Activated B cell treated with CpG ODN at 0.5 μM for 24 hours (primary cell): ENCODE measurements at regions not wholly inside any gene's neighbourhood (a gene's known extent, or its start where the extent isn't known, plus 50 kb on each side); places are given as distances from the start of the nearest gene placed in this dataset.

Experiments used
- ATAC-seq: fragments of 200-7000 bp; cut with Tn5 transposase; one replicate; pipeline ENCODE4 v1.10.0; 2021; ENCODE audit warnings: low read depth, mild to moderate bottlenecking, moderate library complexity
- CTCF ChIA-PET: fragments of 350-600 bp; sonication (Branson Sonifier 250); formaldehyde crosslinking; loops from one replicate; lab custom pipeline; 2021; ENCODE audit warnings: antibody characterized with exemption; lab: Charles Lee
- POLR2A ChIA-PET: fragments of 350-600 bp; sonication (Branson Sonifier 250); formaldehyde crosslinking; loops from one replicate; lab custom pipeline; 2021; ENCODE audit warnings: antibody characterized with exemption; lab: Charles Lee
- DNase-seq: peaks from one replicate; pipeline ENCODE4 v3.0.0; 2022
- H3K27ac Mint-ChIP-seq: one replicate; pipeline ENCODE4 v1.8.0; 2020; ENCODE audit warnings: mixed read lengths
- H3K27me3 Mint-ChIP-seq: one replicate; pipeline ENCODE4 v1.8.0; 2021; ENCODE audit warnings: mixed read lengths
- H3K36me3 Mint-ChIP-seq: one replicate; pipeline ENCODE4 v1.8.0; 2021; ENCODE audit warnings: low read depth, mixed read lengths
- H3K4me1 Mint-ChIP-seq: one replicate; pipeline ENCODE4 v1.8.0; 2021; ENCODE audit warnings: mixed read lengths
- H3K4me3 Mint-ChIP-seq: one replicate; pipeline ENCODE4 v1.8.0; 2020; ENCODE audit warnings: mild to moderate bottlenecking, mixed read lengths
- H3K9me3 Mint-ChIP-seq: one replicate; pipeline ENCODE4 v1.8.0; 2020; ENCODE audit warnings: mixed read lengths
- CTCF ChIP-seq: fragments of 200-600 bp; IDR thresholded peaks from one replicate; pipeline ENCODE4 v1.8.0; 2022; ENCODE audit warnings: antibody characterized with exemption, mild to moderate bottlenecking
- intact Hi-C: fragments of 100-400 bp; cut with micrococcal nuclease; formaldehyde crosslinking; loops from one replicate; pipeline ENCODE4 v1.15.1; 2024

GRCh38 chr11:128331317-128331716 lies 256.0 kb downstream of the ETS1 start:
- DNase-seq (no peak), ATAC-seq (no peak)
- H3K27ac Mint-ChIP-seq = no peak overlapping the region
- H3K4me1 Mint-ChIP-seq = peaks cover 30% of the 10 kb centered on the region
- intact Hi-C loops = no loop called here
- POLR2A ChIA-PET = interaction anchor here (1.0 kb wide), 1 partner anchor 13 kb away, joined by 3 read pairs; no protein-coding TSS in a partner anchor
- no peak overlapping the region for H3K4me3 Mint-ChIP-seq
- TF ChIP-seq CTCF = no peak
- H3K27me3 Mint-ChIP-seq = no peaks in the 10 kb centered on the region
- H3K9me3 Mint-ChIP-seq = no peaks in the 10 kb centered on the region
- H3K36me3 Mint-ChIP-seq = no peaks in the 10 kb centered on the region
- CTCF ChIA-PET = no interaction called here

GRCh38 chr11:128330203-128330602 lies 257.2 kb downstream of the ETS1 start:
- TF ChIP-seq CTCF = no peak
- DNase-seq (no peak), ATAC-seq (no peak)
- H3K4me3 Mint-ChIP-seq = no peak overlapping the region
- H3K27me3 Mint-ChIP-seq = no peaks in the 10 kb centered on the region
- H3K4me1 Mint-ChIP-seq = peaks cover 30% of the 10 kb centered on the region
- ChIA-PET POLR2A (interaction anchor here (1.0 kb wide), 1 partner anchor 12 kb away, joined by 3 read pairs; no protein-coding TSS in a partner anchor), CTCF (no interaction called here)
- no peaks in the 10 kb centered on the region for H3K9me3 Mint-ChIP-seq
- no peak overlapping the region for H3K27ac Mint-ChIP-seq
- H3K36me3 Mint-ChIP-seq = no peaks in the 10 kb centered on the region
- intact Hi-C loops = no loop called here

GRCh38 chr11:128328955-128329551 lies 258.3 kb downstream of the ETS1 start:
- POLR2A ChIA-PET = no interaction called here
- Mint-ChIP-seq H3K27ac (no peak overlapping the region), H3K27me3 (no peaks in the 10 kb centered on the region), H3K9me3 (no peaks in the 10 kb centered on the region), H3K4me1 (peaks cover 40% of the 10 kb centered on the region), H3K4me3 (peak overlapping the region; percentile 5), H3K36me3 (no peaks in the 10 kb centered on the region)
- DNase-seq (no peak), ATAC-seq (peak; percentile 31)
- no peak for TF ChIP-seq CTCF
- CTCF ChIA-PET = no interaction called here
- intact Hi-C loops = no loop called here

- Mint-ChIP-seq H3K27ac (no peak overlapping the region), H3K4me1 (peaks cover 57% of the 10 kb centered on the region), H3K27me3 (no peaks in the 10 kb centered on the region), H3K4me3 (no peak overlapping the region), H3K9me3 (no peaks in the 10 kb centered on the region), H3K36me3 (no peaks in the 10 kb centered on the region)
- ChIA-PET CTCF (no interaction called here), POLR2A (no interaction called here)
- no peak for TF ChIP-seq CTCF
- ATAC-seq (no peak), DNase-seq (no peak)
- intact Hi-C loops = no loop called here
These were observed 260.1 kb downstream of the ETS1 start for GRCh38 chr11:128327274-128327673.

- intact Hi-C loops = no loop called here
- peaks cover 59% of the 10 kb centered on the region for H3K4me1 Mint-ChIP-seq
- POLR2A ChIA-PET = interaction anchor here (1.5 kb wide), 1 partner anchor 40 kb away, joined by 3 read pairs; no protein-coding TSS in a partner anchor
These were observed 260.6 kb downstream of the ETS1 start for GRCh38 chr11:128326791-128327190.

More at GRCh38 chr11:128326791-128327190, 260.6 kb downstream of the ETS1 start:
- ATAC-seq (no peak), DNase-seq (no peak)
- Mint-ChIP-seq H3K9me3 (no peaks in the 10 kb centered on the region), H3K4me3 (no peak overlapping the region), H3K27ac (no peak overlapping the region), H3K27me3 (no peaks in the 10 kb centered on the region), H3K36me3 (no peaks in the 10 kb centered on the region)
- no peak for TF ChIP-seq CTCF
- CTCF ChIA-PET = interaction anchor here (1.6 kb wide), 1 partner anchor 431 kb away, joined by 4 read pairs; no protein-coding TSS in a partner anchor
